Activated naive CD4-positive, alpha-beta T cell treated with anti-CD3 and anti-CD28 coated beads for 36 hours (primary cell): ENCODE measurements at regions not wholly inside any gene's neighbourhood (a gene's known extent, or its start where the extent isn't known, plus 50 kb on each side); places are given as distances from the start of the nearest gene placed in this dataset.
A peak's percentile ranks its signal among the peaks of the same experiment; 100 is the strongest.
"Not testable (repeated sequence)": the region's sequence is repeated elsewhere in the genome, so short reads cannot be mapped to it uniquely, and the experiment has no call there.

Experiments used
- CTCF ChIA-PET: fragments of 350-600 bp; sonication (Branson Sonifier 250); formaldehyde crosslinking; loops from one replicate; lab custom pipeline; 2021; ENCODE audit warnings: antibody characterized with exemption; lab: Charles Lee
- DNase-seq: peaks from one replicate; pipeline ENCODE4 v3.0.0-alpha.2; 2020
- H3K27ac Mint-ChIP-seq: one replicate; pipeline ENCODE4 v1.8.0; 2021; ENCODE audit warnings: mild to moderate bottlenecking, mixed read lengths
- H3K27me3 Mint-ChIP-seq: one replicate; pipeline ENCODE4 v1.8.0; 2021; ENCODE audit warnings: low read depth, mixed read lengths
- H3K36me3 Mint-ChIP-seq: one replicate; pipeline ENCODE4 v1.8.0; 2021; ENCODE audit warnings: low read depth, mixed read lengths
- H3K4me1 Mint-ChIP-seq: one replicate; pipeline ENCODE4 v1.8.0; 2021; ENCODE audit warnings: low read depth, mixed read lengths
- H3K4me3 Mint-ChIP-seq: one replicate; pipeline ENCODE4 v1.8.0; 2021; ENCODE audit warnings: mild to moderate bottlenecking, moderate library complexity, mixed read lengths
- H3K9me3 Mint-ChIP-seq: one replicate; pipeline ENCODE4 v1.8.0; 2021; ENCODE audit warnings: mixed read lengths
- intact Hi-C: fragments of 100-400 bp; cut with micrococcal nuclease; formaldehyde crosslinking; loops from one replicate; pipeline ENCODE4 v1.15.1; 2023

DNA sequence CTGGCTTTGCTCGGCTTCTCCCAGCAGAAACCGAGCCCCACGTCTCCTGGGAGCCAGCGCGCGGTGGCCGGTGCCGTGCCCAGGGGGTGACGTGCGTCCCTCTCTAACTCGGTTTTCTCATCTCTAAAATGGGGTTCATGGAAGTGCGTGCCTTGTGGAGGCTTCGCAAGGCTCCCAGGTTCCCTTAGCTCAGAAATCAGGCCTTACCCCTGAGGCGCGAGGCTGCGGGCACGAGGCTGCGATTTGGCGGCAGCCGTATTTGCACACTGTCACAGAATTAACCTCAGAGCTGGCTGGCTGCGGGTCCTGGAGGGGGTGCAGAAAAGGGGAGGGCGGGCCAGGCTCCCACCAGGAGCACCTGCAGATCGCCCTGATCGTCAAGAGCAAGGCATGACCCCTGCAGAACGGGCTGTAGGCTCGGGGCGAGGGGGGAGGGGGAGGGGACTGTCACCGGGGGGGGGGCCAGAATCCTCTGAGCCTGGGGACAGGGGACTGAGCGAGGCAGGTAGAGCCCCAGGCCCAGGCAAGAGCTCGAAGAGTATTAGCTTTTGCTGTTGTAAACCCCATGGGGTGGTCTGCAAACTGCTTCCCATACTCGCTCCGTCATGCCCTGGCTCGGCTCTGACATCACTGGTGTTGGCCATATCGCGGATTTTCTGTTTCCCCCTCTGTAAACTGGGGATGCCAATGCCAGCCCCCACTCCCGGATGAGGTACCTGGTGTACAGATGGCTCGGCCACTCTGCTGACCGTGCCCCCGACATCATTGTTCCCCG is 62.2 kb downstream of the CCNE1 start:
- peaks cover 6% of the 10 kb centered on the region for H3K4me1 Mint-ChIP-seq
- peak overlapping the region; percentile 32 for H3K4me3 Mint-ChIP-seq
- no peaks in the 10 kb centered on the region for H3K9me3 Mint-ChIP-seq
- intact Hi-C loops, result loop anchor here (1.0 to 5.0 kb wide), 7 partner anchors 63 to 778 kb away; partner anchors contain the start of genes CCNE1 and POP4
- peaks cover 13% of the 10 kb centered on the region for H3K27me3 Mint-ChIP-seq
- no peaks in the 10 kb centered on the region for H3K36me3 Mint-ChIP-seq
- peak; percentile 13 for DNase-seq
- H3K27ac Mint-ChIP-seq, result no peak overlapping the region
- CTCF ChIA-PET, result interaction anchor here (0.6 to 5.5 kb wide), 13 partner anchors 14 to 327 kb away, joined by 3 to 73 read pairs (median 4); no protein-coding TSS in a partner anchor

DNA sequence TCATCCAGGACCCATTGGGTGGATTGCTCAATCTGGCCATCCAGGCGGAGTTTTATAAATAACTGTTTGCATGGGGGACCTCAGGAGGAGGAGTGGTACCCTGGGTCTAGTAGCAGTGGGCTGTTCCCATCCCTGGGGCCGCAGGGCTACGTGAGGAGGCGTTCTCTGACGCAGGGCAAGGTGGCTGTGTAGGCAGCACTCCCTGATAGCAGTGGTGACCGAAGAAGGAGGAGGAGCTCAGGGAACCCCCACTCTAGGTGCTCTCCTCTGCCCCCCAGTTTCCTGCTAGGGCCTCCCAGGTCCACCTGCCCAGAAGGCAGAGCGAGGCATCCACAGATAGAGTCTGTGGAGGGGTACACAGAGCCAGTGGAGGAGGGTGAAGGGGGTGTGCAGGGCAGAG is 64.1 kb downstream of the CCNE1 start:
- intact Hi-C loops, result no loop called here

DNA sequence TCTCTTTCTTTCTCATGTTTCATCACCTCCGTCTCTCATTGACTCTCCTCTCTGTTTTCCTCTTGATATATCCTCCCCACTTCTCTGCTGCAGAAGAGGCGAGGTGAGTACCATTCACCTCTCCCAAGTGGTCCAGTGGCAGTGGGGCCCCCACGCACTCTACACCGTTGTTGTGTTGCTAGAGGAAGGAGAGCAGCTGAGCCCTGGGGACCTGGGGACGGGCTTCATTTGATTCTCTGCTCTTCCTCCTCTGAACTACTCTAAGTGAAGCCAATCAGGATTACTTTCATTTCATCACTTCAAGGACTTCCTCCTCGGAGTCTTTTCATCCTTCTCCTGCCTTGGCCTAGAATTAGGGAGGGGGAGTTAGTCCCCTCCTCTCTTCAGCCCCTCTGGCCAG is 64.6 kb downstream of the CCNE1 start:
- Mint-ChIP-seq H3K27me3 (peaks cover 17% of the 10 kb centered on the region), H3K36me3 (no peaks in the 10 kb centered on the region), H3K27ac (no peak overlapping the region), H3K4me1 (peaks cover 6% of the 10 kb centered on the region), H3K9me3 (no peaks in the 10 kb centered on the region), H3K4me3 (no peak overlapping the region)
- intact Hi-C loops, result no loop called here
- CTCF ChIA-PET, result interaction anchor here (0.6 to 1.5 kb wide), 2 partner anchors 18 to 117 kb away, joined by 3 to 6 read pairs; no protein-coding TSS in a partner anchor
- DNase-seq, result no peak

More for the DNA sequence above, 64.1 kb downstream of the CCNE1 start:
- peaks cover 18% of the 10 kb centered on the region for H3K27me3 Mint-ChIP-seq
- DNase-seq, result no peak
- CTCF ChIA-PET, result interaction anchor here (0.6 to 1.5 kb wide), 2 partner anchors 18 to 116 kb away, joined by 3 to 6 read pairs; no protein-coding TSS in a partner anchor
- no peak overlapping the region for H3K4me3 Mint-ChIP-seq
- no peaks in the 10 kb centered on the region for H3K36me3 Mint-ChIP-seq
- H3K4me1 Mint-ChIP-seq, result peaks cover 6% of the 10 kb centered on the region
- H3K9me3 Mint-ChIP-seq, result no peaks in the 10 kb centered on the region
- H3K27ac Mint-ChIP-seq, result no peak overlapping the region

DNA sequence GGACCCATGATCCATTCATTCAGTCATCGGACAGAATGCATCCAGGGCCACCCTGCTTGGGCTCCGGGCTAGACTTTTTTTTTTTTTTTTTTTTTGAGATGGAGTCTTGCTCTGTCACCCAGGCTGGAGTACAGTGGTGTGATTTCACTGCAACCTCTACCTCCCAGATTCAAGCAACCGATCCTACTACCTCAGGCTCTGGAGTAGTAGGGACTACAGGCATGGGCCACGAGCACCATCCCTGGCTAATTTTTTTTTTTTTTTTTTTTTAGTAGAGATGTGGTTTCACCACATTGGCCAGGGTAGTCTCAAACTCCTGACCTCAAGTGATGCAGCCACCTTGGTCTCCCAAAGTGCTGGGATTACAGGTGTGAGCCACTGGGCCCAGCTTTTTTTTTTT is 65.1 kb downstream of the CCNE1 start:
- H3K9me3 Mint-ChIP-seq, H3K4me1 Mint-ChIP-seq, H3K4me3 Mint-ChIP-seq, H3K36me3 Mint-ChIP-seq, H3K27ac Mint-ChIP-seq, intact Hi-C loops, DNase-seq: not testable (repeated sequence)
- CTCF ChIA-PET, result interaction anchor here (0.7 to 1.5 kb wide), 2 partner anchors 19 to 117 kb away, joined by 3 to 6 read pairs; no protein-coding TSS in a partner anchor
- H3K27me3 Mint-ChIP-seq, result peaks cover 18% of the 10 kb centered on the region

DNA sequence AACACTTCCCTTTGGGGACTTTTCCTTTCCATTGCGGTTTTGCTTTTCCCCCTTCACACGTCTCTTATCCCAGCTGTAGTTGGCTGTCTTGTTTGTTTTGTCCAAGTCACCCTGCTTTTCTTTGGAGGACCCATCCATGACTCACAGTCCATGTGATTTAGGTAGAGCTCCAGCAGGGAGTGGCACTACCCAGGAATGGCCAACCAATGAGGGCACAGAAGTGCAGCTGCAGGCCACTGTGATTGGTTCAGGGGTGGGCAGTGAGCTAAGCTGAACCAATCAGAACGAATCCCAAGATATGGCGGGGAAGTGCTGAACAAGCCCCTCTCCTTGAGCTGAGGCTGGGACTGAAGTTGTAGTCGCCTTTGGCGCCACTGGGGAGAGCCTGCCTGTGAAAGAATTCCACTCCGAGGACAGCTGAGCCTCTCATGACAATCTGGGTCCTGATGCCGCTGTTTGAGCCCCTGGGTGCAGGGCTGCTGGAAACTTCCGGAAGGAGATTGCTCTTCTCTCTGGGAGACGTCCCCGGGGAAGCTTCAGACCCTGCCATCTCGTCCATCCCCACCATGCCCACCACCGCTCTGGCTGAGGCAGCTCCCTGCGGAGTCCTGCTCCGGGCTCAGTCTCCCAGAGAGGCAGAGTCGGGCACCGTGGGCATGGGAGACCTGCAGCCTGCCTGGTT is 62.9 kb upstream of the URI1 start:
- Mint-ChIP-seq H3K9me3 (no peaks in the 10 kb centered on the region), H3K4me3 (no peak overlapping the region), H3K36me3 (no peaks in the 10 kb centered on the region), H3K4me1 (no peaks in the 10 kb centered on the region), H3K27ac (no peak overlapping the region), H3K27me3 (peaks cover 13% of the 10 kb centered on the region)
- DNase-seq, result no peak
- intact Hi-C loops, result no loop called here
- CTCF ChIA-PET, result interaction anchor here (0.5 to 2.2 kb wide), 3 partner anchors 108 to 147 kb away, joined by 3 to 9 read pairs (median 3); no protein-coding TSS in a partner anchor

DNA sequence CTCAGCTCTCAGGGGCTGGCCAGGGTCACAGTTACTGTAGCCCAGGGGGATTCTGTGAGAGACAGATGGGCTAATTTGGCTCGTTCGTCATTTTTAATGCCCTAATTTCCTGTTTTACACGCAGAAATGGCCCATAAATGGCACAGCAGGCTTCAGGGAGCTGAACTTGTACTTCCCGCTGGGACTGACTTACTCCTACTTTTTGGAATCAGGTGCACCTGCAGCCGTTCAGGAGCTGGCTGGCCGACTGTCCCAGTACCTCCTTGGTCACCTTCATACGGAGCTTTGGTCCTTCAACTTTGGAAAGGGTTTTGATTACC is 62.4 kb upstream of the URI1 start:
- no peak overlapping the region for H3K27ac Mint-ChIP-seq
- no peaks in the 10 kb centered on the region for H3K36me3 Mint-ChIP-seq
- no peak for DNase-seq
- H3K27me3 Mint-ChIP-seq, result peaks cover 9% of the 10 kb centered on the region
- H3K9me3 Mint-ChIP-seq, result no peaks in the 10 kb centered on the region
- CTCF ChIA-PET, result interaction anchor here (0.5 to 2.2 kb wide), 2 partner anchors 118 to 120 kb away, joined by 3 to 9 read pairs; no protein-coding TSS in a partner anchor
- H3K4me1 Mint-ChIP-seq, result no peaks in the 10 kb centered on the region
- no peak overlapping the region for H3K4me3 Mint-ChIP-seq
- intact Hi-C loops, result no loop called here

DNA sequence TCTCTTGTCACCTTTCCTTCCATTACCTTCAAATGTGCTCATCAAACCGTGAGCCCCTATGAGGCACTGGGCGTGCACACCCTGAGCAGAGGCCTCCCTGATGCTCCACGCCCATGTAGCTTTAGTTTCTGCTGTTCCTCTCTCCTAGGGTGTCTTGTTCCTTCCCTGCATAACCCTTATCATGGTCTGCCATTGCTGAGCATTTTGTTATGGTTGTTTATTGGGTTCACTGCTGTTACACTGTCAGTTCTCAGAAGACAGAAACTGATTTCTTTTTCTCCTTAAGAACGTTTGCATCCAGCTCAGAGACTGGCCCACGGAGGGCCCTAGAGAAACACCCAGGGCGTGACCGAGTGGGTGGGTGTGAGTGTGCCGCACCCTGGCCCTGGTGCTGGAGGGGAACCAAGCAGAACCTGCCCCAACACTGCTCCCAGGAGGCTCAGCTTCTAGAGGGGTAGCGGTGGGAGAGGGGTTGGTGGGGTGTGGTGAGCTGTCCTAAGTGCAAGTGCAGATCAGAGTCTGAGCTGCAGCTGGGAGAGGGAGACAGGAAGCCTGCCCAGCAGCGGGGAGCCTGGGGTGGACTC is 61.4 kb upstream of the URI1 start:
- Mint-ChIP-seq H3K4me1 (no peaks in the 10 kb centered on the region), H3K27me3 (peaks cover 7% of the 10 kb centered on the region), H3K27ac (no peak overlapping the region), H3K4me3 (no peak overlapping the region), H3K9me3 (no peaks in the 10 kb centered on the region), H3K36me3 (no peaks in the 10 kb centered on the region)
- CTCF ChIA-PET, result no interaction called here
- intact Hi-C loops, result no loop called here
- DNase-seq, result no peak

DNA sequence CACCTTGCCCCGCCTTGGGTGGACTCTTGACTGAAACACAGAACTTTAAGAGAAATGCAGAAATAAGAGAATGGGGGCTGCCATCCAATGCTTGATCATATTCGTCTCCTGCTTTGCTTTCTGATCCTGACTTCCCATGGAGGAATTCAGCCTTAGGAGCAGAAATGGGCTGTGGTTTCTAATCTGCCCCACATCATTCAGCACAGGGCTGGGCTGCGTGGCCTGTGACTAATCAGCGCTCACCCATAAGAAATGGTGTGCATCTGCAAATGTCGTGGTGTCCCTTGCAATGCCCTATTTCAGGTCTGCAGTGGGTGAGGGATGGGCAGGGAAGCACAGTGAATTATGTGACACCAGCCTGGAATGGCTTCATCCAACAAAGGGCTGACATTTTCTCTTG is 60.7 kb upstream of the URI1 start:
- Mint-ChIP-seq H3K9me3 (no peaks in the 10 kb centered on the region), H3K4me3 (no peak overlapping the region), H3K36me3 (no peaks in the 10 kb centered on the region), H3K4me1 (no peaks in the 10 kb centered on the region), H3K27me3 (peaks cover 7% of the 10 kb centered on the region), H3K27ac (no peak overlapping the region)
- no peak for DNase-seq
- intact Hi-C loops, result no loop called here
- CTCF ChIA-PET, result no interaction called here

DNA sequence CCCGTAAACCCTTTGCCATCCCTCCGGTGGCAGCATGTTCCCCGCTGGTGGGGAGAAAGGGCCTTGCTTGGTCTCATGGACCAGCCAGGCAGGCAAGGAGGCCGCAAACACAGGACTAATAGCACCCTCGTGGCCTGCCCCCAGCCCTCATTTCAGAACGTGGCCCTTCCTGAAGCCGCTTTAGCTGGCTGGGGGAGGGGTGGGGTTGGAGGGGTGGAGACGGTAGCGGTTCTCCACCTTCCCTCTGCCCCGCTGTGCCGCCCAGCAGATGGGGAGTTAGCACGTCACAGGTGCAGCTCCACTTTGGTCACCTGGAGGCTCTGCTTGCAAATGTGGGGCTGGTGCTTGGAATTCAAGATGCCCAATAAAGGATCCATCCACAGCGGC is 59.3 kb upstream of the URI1 start:
- Mint-ChIP-seq H3K27me3 (peaks cover 7% of the 10 kb centered on the region), H3K36me3 (no peaks in the 10 kb centered on the region), H3K4me1 (peaks cover 2% of the 10 kb centered on the region), H3K27ac (no peak overlapping the region), H3K9me3 (no peaks in the 10 kb centered on the region), H3K4me3 (no peak overlapping the region)
- intact Hi-C loops, result no loop called here
- no peak for DNase-seq
- CTCF ChIA-PET, result interaction anchor here (1.1 to 1.5 kb wide), 2 partner anchors 10 to 152 kb away, joined by 3 read pairs; no protein-coding TSS in a partner anchor

DNA sequence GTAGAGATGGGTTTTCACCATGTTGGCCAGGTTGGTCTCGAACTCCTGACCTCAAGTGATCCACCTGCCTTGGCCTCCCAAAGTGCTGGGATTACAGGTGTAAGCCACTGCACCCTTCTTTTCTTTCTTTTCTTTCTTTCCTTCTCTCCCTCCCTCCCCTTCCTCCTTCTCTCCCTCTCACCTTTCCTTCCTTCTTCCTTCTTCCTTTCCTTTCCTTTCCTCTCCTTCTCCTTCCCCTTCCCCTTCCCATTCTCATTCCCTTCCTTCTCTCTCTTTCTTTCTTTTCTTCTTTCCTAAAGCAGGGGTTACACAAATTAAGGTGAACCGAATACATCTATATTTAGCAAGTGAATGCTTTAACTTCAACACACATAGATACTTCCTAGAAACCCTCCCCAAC is 58.0 kb upstream of the URI1 start:
- Mint-ChIP-seq H3K27ac (no peak overlapping the region), H3K9me3 (no peaks in the 10 kb centered on the region), H3K4me3 (no peak overlapping the region), H3K4me1 (peaks cover 3% of the 10 kb centered on the region), H3K36me3 (no peaks in the 10 kb centered on the region), H3K27me3 (peaks cover 7% of the 10 kb centered on the region)
- CTCF ChIA-PET, result interaction anchor here (1.5 kb wide), 1 partner anchor 154 kb away, joined by 3 read pairs; no protein-coding TSS in a partner anchor
- no peak for DNase-seq
- intact Hi-C loops, result no loop called here

DNA sequence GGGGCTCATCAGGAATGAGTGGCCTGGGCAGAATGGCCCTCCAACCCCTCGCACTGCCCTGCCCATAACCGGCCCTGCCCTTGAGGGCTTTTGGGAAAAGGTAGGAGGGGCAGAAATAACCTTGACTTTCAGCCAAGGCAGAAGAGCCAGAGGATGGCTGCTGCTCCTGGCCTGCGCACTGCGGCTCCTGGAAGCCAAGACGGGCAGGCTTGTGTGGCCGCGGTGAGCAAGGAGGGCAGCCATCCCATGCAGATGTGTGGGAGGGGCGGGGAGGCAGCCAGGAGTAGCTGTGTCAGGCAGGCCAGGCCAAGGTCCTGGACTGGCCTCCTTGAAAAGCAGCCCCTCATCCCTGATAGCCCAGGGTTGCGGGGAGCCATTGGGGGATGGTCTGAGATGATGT is 57.6 kb upstream of the URI1 start:
- Mint-ChIP-seq H3K4me1 (peaks cover 3% of the 10 kb centered on the region), H3K27ac (no peak overlapping the region), H3K27me3 (peaks cover 7% of the 10 kb centered on the region), H3K36me3 (no peaks in the 10 kb centered on the region), H3K4me3 (no peak overlapping the region), H3K9me3 (no peaks in the 10 kb centered on the region)
- no peak for DNase-seq
- intact Hi-C loops, result no loop called here
- CTCF ChIA-PET, result interaction anchor here (1.5 kb wide), 1 partner anchor 154 kb away, joined by 3 read pairs; no protein-coding TSS in a partner anchor

DNA sequence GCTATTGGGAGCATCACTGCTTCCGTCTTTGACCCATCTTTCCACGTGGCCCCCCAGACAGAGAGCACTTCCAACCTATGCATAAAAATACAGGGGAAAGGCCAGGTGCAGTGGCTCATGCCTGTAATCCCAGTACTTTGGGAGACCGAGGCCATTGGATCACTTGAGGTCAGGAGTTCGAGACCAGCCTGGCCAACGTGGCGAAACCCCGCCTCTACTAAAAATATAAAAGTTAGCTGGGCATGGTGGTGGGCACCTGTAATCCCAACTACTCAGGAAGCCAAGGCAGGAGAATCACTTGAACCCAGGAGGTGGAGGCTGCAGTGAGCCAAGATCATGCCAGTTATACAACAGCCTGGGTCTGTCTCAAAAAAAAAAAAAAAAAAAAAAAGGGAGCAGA is 55.9 kb upstream of the URI1 start:
- DNase-seq, H3K36me3 Mint-ChIP-seq, H3K9me3 Mint-ChIP-seq, H3K4me1 Mint-ChIP-seq, intact Hi-C loops, H3K27ac Mint-ChIP-seq, H3K27me3 Mint-ChIP-seq, H3K4me3 Mint-ChIP-seq: not testable (repeated sequence)
- CTCF ChIA-PET, result interaction anchor here (1.1 kb wide), 1 partner anchor 14 kb away, joined by 3 read pairs; no protein-coding TSS in a partner anchor
